ENCODE measurements at regions not wholly inside any gene's neighbourhood (a gene's known extent, or its start where the extent isn't known, plus 50 kb on each side); places are given as distances from the start of the nearest gene placed in this dataset.

GRCh38 chr12:83378186-83378727, 691.6 kb downstream of the TMTC2 start:
- DNase-seq (ENCODE audit: low read depth), result no peak
- no peak overlapping the region for H3K4me3 ChIP-seq (ENCODE audit: low read depth, low read length)
- TF ChIP-seq CTCF (conservative IDR thresholded peaks at IDR 0.05; ENCODE audit: low read depth, low read length), result no peak

- H3K4me3 ChIP-seq (ENCODE audit: low read depth, low read length), result no peak overlapping the region
- DNase-seq (ENCODE audit: low read depth), result no peak
- no peak for TF ChIP-seq CTCF (conservative IDR thresholded peaks at IDR 0.05; ENCODE audit: low read depth, low read length)
These were observed 678.6 kb downstream of the TMTC2 start for GRCh38 chr12:83365317-83365716.

GRCh38 chr12:83361475-83361874, 674.8 kb downstream of the TMTC2 start:
- no peak for TF ChIP-seq CTCF (conservative IDR thresholded peaks at IDR 0.05; ENCODE audit: low read depth, low read length)
- no peak for DNase-seq (ENCODE audit: low read depth)
- H3K4me3 ChIP-seq (ENCODE audit: low read depth, low read length), result no peak overlapping the region

- TF ChIP-seq CTCF (conservative IDR thresholded peaks at IDR 0.05; ENCODE audit: low read depth, low read length), result no peak
- no peak overlapping the region for H3K4me3 ChIP-seq (ENCODE audit: low read depth, low read length)
- DNase-seq (ENCODE audit: low read depth), result no peak
These were observed 674.4 kb downstream of the TMTC2 start for GRCh38 chr12:83361071-83361470.

- H3K4me3 ChIP-seq (ENCODE audit: low read depth, low read length), result no peak overlapping the region
- TF ChIP-seq CTCF (conservative IDR thresholded peaks at IDR 0.05; ENCODE audit: low read depth, low read length), result no peak
- no peak for DNase-seq (ENCODE audit: low read depth)
These were observed 663.4 kb downstream of the TMTC2 start for GRCh38 chr12:83349907-83350611.

GRCh38 chr12:83346333-83346732, 659.6 kb downstream of the TMTC2 start:
- no peak overlapping the region for H3K4me3 ChIP-seq (ENCODE audit: low read depth, low read length)
- DNase-seq (ENCODE audit: low read depth), result no peak
- no peak for TF ChIP-seq CTCF (conservative IDR thresholded peaks at IDR 0.05; ENCODE audit: low read depth, low read length)

GRCh38 chr12:83343767-83344166, 657.1 kb downstream of the TMTC2 start:
- no peak for TF ChIP-seq CTCF (conservative IDR thresholded peaks at IDR 0.05; ENCODE audit: low read depth, low read length)
- no peak for DNase-seq (ENCODE audit: low read depth)
- no peak overlapping the region for H3K4me3 ChIP-seq (ENCODE audit: low read depth, low read length)

All from epithelial cell of proximal tubule (primary cell).